GM12872 (cell line): ENCODE measurements at regions not wholly inside any gene's neighbourhood (a gene's known extent, or its start where the extent isn't known, plus 50 kb on each side); places are given as distances from the start of the nearest gene placed in this dataset.

Experiments
- TF ChIP-seq, protein P1 (sequence below): IDR thresholded peaks from 3 replicates; pipeline ENCODE4 v1.5.1; 2011; ENCODE audit warnings: low read depth, mild to moderate bottlenecking, low read length, moderate library complexity; ENCODE audit not compliant: insufficient read depth

GRCh38 chr3:191543897-191544296, 82.9 kb downstream of the PYDC2 start:
- TF ChIP-seq, protein P1, sequence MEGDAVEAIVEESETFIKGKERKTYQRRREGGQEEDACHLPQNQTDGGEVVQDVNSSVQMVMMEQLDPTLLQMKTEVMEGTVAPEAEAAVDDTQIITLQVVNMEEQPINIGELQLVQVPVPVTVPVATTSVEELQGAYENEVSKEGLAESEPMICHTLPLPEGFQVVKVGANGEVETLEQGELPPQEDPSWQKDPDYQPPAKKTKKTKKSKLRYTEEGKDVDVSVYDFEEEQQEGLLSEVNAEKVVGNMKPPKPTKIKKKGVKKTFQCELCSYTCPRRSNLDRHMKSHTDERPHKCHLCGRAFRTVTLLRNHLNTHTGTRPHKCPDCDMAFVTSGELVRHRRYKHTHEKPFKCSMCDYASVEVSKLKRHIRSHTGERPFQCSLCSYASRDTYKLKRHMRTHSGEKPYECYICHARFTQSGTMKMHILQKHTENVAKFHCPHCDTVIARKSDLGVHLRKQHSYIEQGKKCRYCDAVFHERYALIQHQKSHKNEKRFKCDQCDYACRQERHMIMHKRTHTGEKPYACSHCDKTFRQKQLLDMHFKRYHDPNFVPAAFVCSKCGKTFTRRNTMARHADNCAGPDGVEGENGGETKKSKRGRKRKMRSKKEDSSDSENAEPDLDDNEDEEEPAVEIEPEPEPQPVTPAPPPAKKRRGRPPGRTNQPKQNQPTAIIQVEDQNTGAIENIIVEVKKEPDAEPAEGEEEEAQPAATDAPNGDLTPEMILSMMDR, result no peak

DNA sequence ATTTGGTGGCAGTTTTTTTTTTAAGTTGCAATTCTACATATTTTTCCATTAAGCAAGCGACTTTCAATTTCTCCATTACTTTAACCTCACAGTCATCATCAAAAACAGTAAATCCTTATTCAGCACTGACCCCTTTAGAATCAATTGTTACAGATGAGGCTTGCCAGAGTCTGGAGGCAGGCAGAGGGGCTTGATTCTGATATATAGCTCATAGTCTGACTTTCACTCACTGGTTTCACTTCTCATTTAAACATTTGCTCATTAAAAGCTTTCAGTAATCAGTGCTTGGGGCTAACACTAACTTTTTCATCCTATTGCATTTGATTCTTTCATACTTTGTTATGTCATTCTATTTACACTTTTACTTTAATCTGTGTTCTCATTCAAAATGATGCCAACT, 88.4 kb downstream of the PYDC2 start:
- TF ChIP-seq, protein P1, result no peak

DNA sequence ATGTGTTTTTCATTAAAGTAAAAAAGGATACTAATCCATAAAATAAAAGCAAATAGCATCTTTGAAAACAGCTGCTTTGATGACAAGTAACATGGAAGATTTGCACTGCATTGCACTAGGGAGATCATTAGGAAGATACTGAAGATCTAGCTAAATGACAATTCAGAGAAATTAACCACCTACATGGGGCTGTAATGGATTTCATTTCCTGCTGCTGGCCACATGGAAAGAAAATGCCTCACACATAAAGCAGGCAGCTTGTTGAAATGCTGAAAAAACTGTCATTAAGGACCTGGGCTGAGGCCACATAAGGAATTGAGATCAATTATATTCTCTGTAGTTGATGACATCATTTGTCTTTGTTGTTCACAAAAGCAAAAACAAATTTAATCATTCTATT, 94.1 kb downstream of the PYDC2 start:
- TF ChIP-seq, protein P1, result no peak

GRCh38 chr3:191557322-191557721, 96.4 kb downstream of the PYDC2 start:
- TF ChIP-seq, protein P1, result no peak

DNA sequence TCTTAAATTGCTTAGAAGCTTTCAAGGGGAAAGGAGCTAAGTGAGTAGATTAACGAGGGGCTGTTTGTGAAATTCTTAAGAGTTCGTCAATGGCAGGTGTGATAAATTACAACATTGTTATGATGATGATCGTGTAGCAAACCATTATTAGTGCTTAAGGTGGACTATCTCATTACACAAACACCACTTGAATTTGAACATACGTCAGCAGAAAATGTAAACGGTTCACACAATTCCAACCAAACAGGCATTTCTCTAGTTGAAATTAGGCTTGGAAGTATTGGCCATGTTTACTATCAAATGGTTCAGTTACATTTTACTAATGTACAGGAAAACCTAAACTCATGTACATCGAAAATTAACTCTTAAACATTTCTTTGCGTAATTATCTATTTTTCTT, 102.8 kb downstream of the PYDC2 start:
- TF ChIP-seq, protein P1, result no peak

GRCh38 chr3:191566469-191566868, 105.5 kb downstream of the PYDC2 start:
- TF ChIP-seq, protein P1, result no peak

GRCh38 chr3:191568206-191568605, 107.2 kb downstream of the PYDC2 start:
- TF ChIP-seq, protein P1, result no peak

DNA sequence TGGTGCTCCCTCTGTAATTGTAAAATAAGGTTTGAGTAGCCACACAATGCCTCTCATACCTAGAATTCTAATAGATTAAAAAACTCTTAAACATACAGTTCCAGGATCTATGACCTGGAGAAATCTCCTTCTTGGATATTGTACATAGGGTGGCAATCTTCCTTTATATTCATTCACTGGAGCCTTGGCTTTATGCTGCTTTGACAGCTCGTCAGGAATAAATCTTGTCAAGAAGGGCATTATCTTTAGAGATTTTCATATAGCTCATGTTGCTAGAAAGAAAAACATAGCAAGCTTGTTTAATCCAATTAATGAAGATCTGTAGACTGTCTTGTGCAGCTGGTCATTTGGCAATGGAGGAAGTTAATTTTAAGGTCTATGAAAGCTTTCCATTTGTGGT, 131.1 kb downstream of the PYDC2 start:
- TF ChIP-seq, protein P1, result no peak
